ENCODE measurements at regions not wholly inside any gene's neighbourhood (a gene's known extent, or its start where the extent isn't known, plus 50 kb on each side); places are given as distances from the start of the nearest gene placed in this dataset.
"Not testable (repeated sequence)": the region's sequence is repeated elsewhere in the genome, so short reads cannot be mapped to it uniquely, and the experiment has no call there.

DNA sequence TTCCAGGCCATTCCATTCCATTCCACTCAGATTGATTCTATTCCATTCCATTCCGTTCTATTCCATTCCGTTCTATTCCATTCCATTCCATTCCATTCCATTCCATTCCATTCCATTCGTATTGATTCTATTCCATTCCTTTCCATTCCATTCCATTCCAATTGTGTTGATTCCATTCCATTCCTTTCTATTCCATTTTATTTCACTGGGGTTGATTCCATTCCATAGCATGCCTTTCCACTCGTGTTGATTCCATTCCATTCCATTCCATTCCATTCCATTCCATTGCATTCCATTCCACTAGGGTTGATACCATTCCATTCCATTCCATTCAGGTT lies 1142.3 kb downstream of the RPIA start:
- DNase-seq (ENCODE audit: low spot score) = no peak

DNA sequence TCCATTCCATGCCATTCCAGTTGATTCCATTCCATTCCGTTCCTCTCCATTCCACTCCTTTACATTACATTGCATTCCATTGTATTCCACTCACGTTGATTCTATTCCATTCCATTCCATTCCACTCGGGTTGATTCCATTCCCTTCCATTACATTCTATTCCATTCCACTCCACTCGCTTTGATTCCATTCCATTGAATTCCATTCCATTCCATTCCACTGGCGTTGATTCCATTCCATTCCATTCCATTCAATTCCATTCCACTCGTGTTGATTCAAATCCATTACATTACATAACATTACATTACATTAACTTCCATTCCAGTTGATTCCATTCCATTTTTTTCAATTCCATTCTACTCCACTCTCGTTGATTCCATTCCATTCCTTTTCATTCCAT lies 1142.8 kb downstream of the RPIA start:
- no peak for DNase-seq (ENCODE audit: low spot score)

DNA sequence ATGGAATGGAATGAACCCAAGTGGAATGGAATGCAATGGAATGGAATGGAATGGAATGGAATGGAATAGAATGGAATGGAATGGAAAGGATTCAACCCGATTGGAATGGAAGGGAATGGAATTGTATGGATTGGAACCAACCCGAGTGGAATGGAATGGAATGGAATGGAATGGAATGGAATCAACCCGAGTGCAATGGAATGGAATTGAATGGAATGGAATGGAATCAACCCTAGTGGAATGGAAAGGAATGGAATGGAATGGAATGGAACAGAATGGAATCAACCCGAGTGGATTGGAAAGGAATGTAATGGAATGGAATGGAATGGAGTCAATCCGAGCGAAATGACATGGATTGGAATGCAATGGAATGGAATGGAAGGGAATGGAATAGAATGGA lies 1144.9 kb downstream of the RPIA start:
- DNase-seq (ENCODE audit: low spot score) = not testable (repeated sequence)

DNA sequence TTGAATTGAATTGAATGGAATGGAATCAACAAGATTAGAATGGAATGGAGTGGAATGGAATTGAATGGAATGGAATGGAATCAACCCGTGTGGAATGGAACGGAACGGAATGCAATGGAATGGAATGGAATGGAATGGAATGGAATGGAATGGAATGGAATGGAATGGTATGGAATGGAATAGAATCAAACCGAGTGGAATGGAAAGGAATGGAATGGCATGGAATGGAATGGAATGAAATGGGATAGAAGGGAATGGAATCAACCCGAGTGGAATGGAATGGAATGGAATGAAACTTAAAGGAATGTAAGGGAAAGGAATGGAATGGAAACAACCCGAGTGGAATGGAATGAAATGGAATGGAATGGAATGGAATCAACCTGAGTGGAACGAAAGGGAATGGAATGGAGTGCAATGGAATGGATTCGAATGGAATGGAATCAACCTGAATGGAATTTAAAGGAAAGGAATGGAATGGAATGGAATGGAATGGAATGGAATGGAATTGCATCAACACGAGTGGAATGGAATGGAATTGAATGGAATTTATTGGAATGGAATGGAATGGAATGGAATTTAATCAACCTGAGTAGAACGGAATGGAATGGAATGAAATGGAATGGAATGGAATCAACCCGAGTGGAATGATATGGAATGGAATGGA lies 1146.6 kb downstream of the RPIA start:
- DNase-seq (ENCODE audit: low spot score) = no peak

DNA sequence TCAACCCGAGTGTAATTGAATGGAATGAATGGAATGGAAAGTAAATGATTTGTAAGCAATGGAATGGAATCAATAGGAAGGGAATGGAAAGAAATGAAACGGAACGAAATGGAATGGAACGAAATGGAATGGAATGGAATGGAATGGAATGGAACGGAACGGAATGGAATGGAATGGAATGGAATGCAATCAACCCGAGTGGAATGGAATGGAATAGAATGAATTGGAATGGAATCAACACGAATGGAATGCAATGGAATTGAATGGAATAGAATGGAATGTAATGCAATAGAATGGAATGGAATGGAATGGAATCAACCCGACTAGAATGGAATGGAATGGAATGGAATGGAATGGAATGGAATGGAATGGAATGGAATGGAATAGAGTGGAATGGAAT lies 1148.7 kb downstream of the RPIA start:
- DNase-seq (ENCODE audit: low spot score) = not testable (repeated sequence)

DNA sequence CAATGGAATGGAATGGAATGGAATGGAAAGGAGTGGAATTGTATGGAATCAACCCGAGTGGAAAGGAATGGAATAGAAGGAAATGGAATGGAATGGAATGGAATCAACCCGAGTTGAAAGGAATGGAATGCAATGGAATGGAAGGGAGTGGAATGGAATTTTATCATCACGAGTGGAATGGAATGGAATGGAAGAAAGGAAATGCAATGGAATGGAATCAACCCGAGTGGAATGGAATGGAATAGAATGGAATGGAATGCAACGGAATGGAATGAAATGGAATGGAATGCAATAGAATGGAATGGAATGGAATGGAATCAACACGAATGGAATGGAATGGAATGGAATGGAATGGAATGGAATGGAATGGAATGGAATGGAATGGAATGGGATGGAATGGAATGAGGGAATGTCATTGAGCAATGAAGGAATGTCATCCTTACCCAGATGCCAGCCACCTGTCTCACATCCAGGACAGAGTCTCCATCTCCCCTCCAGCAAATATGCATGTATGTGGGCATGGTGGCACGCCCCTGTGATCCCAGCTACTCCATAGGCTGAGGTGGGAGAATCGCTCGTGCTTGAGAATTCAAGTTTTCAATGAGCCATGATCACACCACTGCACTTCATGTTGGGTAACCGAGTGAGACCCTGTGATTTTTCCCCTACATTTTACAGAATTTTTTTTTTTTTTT lies 1149.5 kb downstream of the RPIA start:
- not testable (repeated sequence) for DNase-seq (ENCODE audit: low spot score)

DNA sequence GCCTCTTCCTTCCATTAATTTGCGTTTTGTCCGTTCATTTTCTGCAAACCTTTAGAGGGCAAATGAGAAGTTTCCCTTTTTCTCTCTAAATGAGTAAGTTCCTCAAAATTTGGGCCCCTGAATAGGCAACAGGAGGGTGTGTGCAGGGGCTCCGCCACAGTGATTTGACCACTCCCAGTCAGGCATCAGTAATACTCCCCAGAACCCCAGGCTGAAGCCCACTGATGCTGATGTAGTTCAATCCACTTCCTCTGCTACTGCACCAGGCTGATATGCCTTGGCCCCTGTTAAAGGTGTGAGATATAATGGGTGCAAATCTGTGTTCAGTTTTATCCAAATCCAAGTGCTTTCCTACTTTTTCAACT lies 1150.0 kb downstream of the RPIA start:
- no peak for DNase-seq (ENCODE audit: low spot score)

DNA sequence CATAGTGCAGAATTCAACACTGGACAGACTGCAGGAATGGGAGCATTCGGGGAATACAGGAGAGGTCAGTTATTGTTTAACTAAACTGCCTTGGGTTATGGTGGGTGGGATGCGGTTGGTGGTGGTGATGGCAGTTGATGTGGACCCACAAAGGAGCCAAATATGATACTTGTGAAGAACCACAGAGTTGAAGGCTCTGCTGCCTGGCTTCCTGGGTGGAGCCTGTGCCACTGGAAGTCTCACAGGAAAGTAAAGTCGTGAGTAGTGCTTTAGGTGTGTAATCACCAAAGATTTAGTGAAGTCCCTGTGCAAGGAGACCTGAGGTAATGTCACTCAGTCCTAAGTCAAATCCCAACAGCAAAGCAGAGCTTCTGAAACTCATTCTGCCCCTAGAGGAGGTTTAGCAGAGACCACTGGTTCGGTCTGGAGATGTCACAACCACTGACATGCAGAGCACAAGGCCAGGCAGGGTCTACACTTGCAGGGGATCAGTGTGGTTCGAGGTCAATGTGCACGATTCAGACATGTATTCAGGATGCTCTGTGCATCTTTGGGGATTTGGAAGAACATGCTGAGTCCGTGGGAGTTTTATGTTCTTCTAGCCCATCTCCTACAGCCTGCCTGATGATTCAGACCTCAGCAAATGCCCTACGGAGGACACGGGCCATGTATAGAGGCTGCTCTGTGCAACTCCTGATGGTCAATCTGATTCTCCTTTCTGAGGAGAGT lies 1150.9 kb downstream of the RPIA start:
- no peak for DNase-seq (ENCODE audit: low spot score)

DNA sequence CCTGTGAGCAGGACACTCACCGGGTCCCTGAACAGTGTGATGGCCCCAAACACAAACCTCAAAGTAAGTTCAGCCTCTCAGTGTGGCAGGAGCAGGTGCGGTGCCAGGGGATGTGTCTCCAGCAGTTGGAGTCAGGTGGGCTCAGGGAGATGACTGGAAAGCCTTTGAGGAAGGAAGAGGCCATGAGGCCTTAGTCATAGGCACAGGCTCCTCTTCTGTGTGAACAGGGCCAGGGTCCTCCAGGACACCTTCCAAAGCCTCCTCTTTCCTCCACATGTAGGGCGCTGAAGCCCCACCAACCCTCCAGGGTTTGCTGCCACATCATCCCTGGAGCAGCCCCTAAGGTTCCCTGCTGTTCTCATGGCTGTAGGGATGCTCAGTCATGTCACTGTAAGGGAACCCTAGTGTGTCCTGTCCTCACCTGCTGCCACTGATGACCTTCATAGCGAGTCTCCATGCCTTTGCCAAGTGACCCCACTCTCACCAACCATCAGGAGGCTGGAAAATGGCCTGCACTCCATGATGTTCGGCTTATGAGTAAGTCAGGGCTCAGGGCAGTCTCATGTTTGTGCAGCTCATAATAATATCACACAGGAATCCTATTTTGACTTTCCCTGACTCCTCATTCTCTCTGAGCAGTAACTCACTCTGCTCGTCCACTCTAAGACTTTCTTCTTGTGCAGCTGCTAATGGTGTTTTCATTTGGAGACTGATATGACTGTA lies 1152.9 kb downstream of the RPIA start:
- no peak for DNase-seq (ENCODE audit: low spot score)

DNA sequence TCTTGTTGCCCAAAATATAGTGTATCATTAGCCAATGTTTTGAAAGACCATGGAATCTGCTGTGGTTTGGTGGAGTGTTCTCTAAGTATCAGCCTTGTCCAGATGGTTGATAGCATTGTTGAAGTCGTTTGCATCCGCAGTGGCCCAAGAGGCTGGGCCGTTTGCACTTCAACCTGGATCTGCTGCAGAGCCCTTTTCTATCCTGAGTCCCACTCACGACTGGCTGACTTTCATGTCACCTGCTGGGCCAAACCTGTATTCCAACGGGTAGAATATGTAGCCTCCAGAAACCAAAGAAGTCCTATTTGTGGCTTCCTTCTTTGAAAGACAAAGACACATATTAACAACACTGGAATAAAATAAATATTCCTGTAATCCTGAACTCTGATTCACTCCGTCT lies 1154.1 kb downstream of the RPIA start:
- DNase-seq (ENCODE audit: low spot score) = no peak

DNA sequence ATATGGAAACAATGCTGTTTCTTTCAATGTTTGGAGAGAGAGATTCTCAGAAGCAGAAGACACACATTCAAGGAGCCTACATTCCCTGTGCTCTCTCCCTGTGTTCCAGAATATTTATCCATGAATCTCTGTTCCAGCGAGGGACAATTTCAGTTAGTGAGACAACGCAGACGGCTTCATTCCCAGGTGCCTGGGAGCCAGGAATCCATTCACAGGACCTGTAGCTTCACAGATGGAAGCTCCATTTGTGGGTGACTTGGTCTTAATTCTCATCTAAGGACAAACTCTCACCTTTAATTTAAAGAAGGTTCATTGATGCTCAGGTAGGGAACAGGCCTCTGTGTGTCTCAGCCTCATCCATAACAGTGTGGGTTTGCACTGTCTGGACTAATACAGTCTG lies 1156.6 kb downstream of the RPIA start:
- no peak for DNase-seq (ENCODE audit: low spot score)

DNA sequence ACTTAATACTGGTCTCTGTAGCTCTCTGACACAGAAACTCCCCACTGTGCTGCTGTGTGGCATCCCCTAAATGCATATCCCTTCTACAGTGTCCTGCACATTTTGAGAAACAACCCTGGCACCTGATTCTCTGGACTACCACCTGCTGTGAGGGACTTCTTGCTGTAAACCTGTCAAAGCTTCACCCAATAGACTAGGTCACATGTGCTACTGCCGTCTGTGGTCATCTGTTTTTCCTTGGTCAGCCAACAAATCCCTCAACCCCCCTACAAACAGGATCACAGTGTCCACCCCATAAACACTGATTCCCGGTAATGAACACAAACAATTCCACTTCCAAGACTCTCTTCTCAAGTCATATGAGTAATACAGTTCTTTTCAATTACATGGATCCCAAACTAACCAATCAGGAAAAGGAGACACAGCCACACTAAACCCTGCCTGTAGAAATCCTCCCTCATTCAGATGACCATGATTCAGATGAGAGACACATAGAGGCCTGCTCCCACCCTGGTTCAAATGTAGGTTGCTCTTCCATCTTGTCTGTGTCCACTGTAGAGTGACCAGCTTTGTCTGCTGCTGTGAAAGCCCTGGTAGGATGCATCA lies 1157.4 kb downstream of the RPIA start:
- DNase-seq (ENCODE audit: low spot score) = no peak

DNA sequence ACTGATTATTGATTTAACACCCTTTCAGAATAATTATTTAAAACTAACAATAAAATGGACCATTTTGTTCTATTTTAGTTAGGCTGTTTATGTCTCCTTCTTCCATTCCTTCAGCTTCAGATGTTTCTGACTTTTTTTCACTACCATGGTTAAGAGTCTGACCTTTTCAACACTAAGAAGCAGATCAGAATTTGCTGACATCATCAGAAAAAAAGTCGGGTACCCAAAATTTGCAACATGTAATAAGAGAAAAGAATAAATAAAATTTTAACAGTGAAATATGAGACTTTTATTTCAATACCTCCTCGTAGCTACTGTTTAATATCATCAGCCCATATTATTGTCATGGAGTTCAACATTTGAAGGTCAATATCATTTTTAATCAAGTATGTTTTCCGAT lies 1158.3 kb downstream of the RPIA start:
- no peak for DNase-seq (ENCODE audit: low spot score)

DNA sequence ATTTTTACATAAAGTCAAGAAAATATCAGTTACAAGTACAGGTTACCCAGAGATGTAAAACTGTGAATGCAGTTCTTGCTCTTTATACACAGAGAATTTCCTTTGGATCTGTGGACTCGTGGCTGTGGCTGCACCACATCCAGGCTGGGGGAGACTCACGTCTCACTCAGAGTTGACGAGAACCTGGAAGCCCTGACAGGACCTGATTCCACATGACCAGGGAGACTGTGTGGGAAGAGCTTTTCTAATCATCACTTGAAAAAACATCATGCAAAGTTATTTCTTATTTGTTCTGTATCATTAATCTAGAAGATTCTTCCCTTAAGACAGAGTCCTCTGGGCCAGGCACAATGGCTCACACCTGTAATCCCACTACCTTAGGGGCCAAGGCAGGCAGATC lies 1159.0 kb downstream of the RPIA start:
- no peak for DNase-seq (ENCODE audit: low spot score)

DNA sequence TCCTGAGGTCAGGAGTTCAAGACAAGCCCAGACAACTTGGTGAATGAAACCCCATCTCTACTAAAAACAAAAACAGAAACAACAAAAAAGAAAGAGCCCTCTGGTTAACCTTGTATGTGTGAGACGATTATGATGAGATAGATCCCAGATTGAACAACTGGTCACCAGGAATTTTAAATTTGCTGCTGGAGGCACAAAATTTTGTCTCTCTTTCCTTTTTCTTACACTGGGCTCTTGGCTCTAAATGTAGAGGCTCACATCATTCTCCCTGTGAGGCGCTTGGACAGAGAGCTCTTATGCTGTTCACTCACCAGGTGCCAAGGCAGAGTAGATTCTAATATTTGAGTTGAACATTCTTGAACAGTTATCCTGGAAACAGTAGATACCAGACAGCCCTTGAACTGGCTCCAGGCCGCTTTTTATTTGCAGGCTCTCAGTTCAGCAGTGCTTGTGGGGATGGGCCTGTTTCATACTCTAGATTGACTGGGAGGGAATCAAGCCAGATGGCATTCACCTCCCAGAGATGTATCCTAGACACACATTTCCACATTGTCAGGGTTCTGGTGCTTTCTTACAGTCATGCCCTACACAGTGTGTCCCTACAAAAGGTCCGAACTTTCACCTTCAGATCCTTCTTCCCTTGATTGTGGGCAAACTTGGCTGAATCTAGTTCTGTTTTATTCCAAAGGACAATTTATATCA lies 1159.6 kb downstream of the RPIA start:
- no peak for DNase-seq (ENCODE audit: low spot score)

DNA sequence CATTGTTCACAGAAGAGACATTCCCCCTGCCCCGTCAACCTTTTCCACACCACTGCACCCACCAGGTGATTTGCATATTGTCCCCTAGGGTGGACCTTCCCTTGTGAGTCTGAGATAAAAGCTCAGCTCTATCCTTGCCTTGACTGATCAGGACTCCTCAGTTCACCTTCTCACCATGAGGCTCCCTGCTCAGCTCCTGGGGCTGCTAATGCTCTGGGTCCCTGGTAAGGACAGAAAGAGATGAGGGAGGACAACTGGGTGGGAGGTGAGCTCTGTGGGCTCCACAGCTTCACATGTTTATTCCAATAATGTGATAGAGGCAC lies 1160.1 kb downstream of the RPIA start:
- no peak for DNase-seq (ENCODE audit: low spot score)

DNA sequence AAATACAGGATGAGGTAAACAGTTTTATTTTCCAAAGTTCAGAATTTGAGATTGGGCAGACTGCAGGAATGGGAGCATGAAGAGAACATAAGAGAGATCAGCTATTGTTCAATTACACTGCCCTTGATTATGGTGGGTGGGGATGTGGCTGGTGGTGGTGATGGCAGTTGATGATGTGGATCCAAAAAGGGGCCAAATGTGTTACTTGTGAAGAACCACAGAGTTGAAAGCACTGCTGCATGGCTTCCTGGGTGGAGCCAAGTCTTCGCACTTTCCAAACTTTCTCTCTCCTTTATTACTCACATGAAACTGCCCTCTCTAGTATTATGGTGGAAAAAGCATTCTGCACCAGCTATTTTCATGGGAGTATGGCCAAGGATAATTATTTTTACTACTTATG lies 1162.0 kb downstream of the RPIA start:
- DNase-seq (ENCODE audit: low spot score) = not testable (repeated sequence)

DNA sequence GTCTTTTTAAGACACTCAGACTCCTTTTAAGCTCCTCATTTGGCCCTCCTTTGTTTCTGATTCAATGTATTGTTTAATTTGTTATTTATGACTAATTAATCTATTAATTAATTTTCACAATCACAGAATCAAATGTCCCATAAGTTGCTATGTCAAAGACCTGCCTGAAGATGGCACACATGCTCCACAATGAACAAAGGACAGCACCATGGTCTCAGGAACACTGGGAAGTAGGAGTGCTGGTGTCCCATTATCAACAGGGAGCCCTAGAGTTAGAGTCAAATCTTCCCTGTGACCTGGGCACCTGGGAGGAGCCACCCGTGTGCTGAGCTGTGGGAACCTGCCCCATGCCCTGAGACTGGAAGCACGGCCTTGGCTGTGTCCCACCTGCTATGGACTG lies 1164.3 kb downstream of the RPIA start:
- DNase-seq (ENCODE audit: low spot score) = not testable (repeated sequence)

DNA sequence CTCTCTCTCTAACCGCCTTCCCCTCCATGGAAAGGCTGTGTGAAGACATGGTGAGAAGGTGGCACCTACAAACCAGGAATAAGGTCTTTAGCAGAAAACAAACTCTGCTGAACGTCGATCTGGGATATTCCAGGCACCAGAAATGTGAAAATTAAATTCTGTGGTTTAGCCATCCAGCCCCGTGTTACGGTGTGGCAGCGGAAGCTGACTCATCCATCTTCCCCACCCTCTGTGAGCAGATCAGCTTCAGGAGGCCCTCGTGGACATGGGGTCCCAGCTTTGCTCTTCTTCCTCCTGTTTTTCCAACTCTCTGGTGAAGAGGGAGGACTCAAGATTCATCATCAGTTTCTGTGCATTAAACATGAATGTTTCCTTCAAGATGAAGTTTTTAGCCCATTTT lies 1164.8 kb downstream of the RPIA start:
- not testable (repeated sequence) for DNase-seq (ENCODE audit: low spot score)

DNA sequence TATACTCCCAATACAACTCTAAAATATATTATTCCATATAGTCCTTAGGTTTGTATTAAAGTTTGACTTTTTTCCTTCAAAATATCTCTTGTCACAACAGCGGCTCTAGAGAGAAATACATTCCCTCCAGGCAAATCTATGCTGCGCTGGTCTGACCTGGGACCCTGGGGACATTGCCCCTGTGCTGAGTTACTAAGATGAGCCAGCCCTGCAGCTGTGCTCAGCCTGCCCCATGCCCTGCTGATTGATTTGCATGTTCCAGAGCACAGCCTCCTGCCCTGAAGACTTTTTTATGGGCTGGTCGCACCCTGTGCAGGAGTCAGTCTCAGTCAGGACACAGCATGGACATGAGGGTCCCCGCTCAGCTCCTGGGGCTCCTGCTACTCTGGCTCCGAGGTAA lies 1170.7 kb downstream of the RPIA start:
- not testable (repeated sequence) for DNase-seq (ENCODE audit: low spot score)

DNA sequence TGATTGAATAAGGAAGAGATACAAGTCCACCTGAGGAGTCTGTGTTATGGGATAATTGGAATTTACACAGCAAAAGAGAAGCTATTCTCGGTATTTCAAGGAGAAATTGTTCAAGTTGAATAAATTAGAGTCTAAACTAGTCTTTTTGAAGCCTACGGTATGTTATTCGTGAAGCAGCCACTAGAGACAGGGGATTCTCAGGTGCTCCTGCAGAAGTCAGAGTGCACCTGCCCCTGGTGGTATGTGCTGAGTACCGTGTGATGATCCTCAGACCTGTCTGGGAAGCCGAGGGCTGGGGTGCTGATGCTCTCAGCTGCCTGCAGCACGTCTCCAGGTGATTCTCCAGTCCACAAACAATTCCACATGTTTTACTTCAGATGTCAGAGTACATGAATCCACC lies 1171.7 kb downstream of the RPIA start:
- not testable (repeated sequence) for DNase-seq (ENCODE audit: low spot score)

Data from mucosa of gallbladder (tissue), 1 donor.